ENCODE measurements at regions not wholly inside any gene's neighbourhood (a gene's known extent, or its start where the extent isn't known, plus 50 kb on each side); places are given as distances from the start of the nearest gene placed in this dataset.

- intact Hi-C loops (cut with DNase I; ENCODE audit: low total_unique reads), result no loop called here
- Histone ChIP-seq H3K27me3 (no peaks in the 10 kb centered on the region), H3K36me3 (no peaks in the 10 kb centered on the region), H3K4me3 (no peak overlapping the region), H3K4me1 (no peaks in the 10 kb centered on the region), H3K9me3 (no peaks in the 10 kb centered on the region), H3K27ac (no peak overlapping the region)
- TF ChIP-seq POLR2A (IDR thresholded peaks at IDR 0.05), result no peak
- TF ChIP-seq, protein P1, sequence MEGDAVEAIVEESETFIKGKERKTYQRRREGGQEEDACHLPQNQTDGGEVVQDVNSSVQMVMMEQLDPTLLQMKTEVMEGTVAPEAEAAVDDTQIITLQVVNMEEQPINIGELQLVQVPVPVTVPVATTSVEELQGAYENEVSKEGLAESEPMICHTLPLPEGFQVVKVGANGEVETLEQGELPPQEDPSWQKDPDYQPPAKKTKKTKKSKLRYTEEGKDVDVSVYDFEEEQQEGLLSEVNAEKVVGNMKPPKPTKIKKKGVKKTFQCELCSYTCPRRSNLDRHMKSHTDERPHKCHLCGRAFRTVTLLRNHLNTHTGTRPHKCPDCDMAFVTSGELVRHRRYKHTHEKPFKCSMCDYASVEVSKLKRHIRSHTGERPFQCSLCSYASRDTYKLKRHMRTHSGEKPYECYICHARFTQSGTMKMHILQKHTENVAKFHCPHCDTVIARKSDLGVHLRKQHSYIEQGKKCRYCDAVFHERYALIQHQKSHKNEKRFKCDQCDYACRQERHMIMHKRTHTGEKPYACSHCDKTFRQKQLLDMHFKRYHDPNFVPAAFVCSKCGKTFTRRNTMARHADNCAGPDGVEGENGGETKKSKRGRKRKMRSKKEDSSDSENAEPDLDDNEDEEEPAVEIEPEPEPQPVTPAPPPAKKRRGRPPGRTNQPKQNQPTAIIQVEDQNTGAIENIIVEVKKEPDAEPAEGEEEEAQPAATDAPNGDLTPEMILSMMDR (IDR thresholded peaks at IDR 0.05), result no peak
- no peak for DNase-seq
Measured at GRCh38 chr10:33878238-33878786, 543.8 kb upstream of the NRP1 start.

- DNase-seq, result no peak
- Histone ChIP-seq H3K4me1 (no peaks in the 10 kb centered on the region), H3K4me3 (no peak overlapping the region), H3K27ac (no peak overlapping the region), H3K36me3 (no peaks in the 10 kb centered on the region), H3K27me3 (no peaks in the 10 kb centered on the region), H3K9me3 (no peaks in the 10 kb centered on the region)
- intact Hi-C loops (cut with DNase I; ENCODE audit: low total_unique reads), result no loop called here
- TF ChIP-seq POLR2A (IDR thresholded peaks at IDR 0.05), result no peak
- TF ChIP-seq, protein P1 (IDR thresholded peaks at IDR 0.05), result no peak
Measured at GRCh38 chr10:33876584-33877400, 542.3 kb upstream of the NRP1 start.

DNA sequence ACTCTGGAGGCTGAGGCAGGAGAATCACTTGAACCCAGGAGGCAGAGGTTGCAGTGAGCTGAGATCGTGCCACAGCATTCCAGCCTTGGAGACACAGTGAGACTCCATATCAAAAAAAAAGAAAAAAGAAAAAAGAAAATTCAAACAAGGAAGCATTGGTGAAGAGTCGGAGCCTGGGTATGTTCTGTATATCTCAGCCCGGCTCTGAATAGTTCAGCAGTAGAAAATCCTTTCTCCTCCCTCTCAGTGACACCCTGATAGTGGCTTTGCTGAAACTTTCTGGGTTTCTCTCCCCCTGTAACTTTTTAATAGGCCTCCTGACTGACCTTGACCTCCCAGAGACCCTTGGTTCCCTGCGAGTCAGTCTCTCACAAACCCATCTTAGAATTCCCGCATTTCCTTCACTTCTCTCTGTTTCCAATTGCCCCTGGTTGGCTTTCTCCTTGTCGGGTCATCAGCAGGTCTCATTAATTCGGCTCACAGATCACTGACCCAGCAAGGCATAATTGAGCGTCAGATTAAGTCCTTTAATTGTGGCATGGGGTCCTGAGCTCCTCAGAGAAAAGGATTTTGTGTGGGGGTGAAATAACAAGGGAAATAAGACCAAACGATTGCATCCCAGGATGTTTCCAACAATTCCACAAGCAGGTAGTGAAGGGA, 541.6 kb upstream of the NRP1 start:
- H3K9me3 ChIP-seq, result no peaks in the 10 kb centered on the region
- no peaks in the 10 kb centered on the region for H3K27me3 ChIP-seq
- H3K4me1 ChIP-seq, result no peaks in the 10 kb centered on the region
- H3K36me3 ChIP-seq, result no peaks in the 10 kb centered on the region
- DNase-seq, result no peak
- no peak overlapping the region for H3K27ac ChIP-seq
- TF ChIP-seq, protein P1 (IDR thresholded peaks at IDR 0.05), result no peak
- TF ChIP-seq POLR2A (IDR thresholded peaks at IDR 0.05), result no peak
- no peak overlapping the region for H3K4me3 ChIP-seq
- intact Hi-C loops (cut with DNase I; ENCODE audit: low total_unique reads), result no loop called here

- H3K27me3 ChIP-seq, result no peaks in the 10 kb centered on the region
- DNase-seq, result no peak
- H3K4me3 ChIP-seq, result no peak overlapping the region
- TF ChIP-seq, protein P1 (IDR thresholded peaks at IDR 0.05), result no peak
- no peak for TF ChIP-seq POLR2A (IDR thresholded peaks at IDR 0.05)
- no peaks in the 10 kb centered on the region for H3K36me3 ChIP-seq
- intact Hi-C loops (cut with DNase I; ENCODE audit: low total_unique reads), result no loop called here
- H3K27ac ChIP-seq, result no peak overlapping the region
- no peaks in the 10 kb centered on the region for H3K9me3 ChIP-seq
- no peaks in the 10 kb centered on the region for H3K4me1 ChIP-seq
Measured at GRCh38 chr10:33871061-33871956, 536.8 kb upstream of the NRP1 start.

Measured in uterus (tissue), 3 donors.